ENCODE measurements at regions not wholly inside any gene's neighbourhood (a gene's known extent, or its start where the extent isn't known, plus 50 kb on each side); places are given as distances from the start of the nearest gene placed in this dataset.

DNA sequence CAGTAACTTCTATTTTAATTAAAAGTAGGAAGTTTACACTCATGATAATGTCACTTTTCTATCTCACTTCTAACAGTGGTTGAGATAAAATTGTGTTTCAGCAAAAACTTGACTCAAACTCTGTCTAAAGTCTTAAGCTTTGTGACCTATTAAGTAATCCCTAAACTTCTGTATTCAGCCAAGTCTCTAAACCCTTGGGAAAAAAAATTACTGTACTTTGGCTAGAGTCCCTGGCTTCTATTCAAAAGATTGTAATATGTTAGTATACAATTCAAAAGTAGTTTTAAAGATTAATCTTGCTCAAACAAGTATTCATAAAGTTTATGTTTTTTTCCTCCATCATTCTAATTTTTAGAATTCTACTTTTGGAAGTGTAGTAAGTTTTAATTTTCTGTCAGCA is 1248.8 kb downstream of the UQCRFS1 start:
- in situ Hi-C loops (cut with MboI): loop anchor here (25.0 kb wide), 1 partner anchor 748 kb away; no protein-coding TSS in a partner anchor
- no peaks in the 10 kb centered on the region for H3K9me3 ChIP-seq (replicated peaks; ENCODE audit: control insufficient read depth, insufficient read depth, low read length)
- BruUV-seq (replicated peaks): no TSS peak
- CTCF ChIA-PET: interaction anchor here (0.7 to 2.0 kb wide), 5 partner anchors 10 to 253 kb away, joined by 3 to 9 read pairs (median 3); no protein-coding TSS in a partner anchor
- FAIRE-seq (no peak), DNase-seq (ENCODE audit: low read depth, low spot score) (no peak), ATAC-seq (no peak)
- H3K36me3 ChIP-seq (ENCODE audit: control insufficient read depth in 2 of 2, insufficient read depth in 2 of 2, low read length in 1 of 2): no peaks in the 10 kb centered on the region
- no peak overlapping the region for H3K9ac ChIP-seq (ENCODE audit: control insufficient read depth, insufficient read depth, low read length)
- H4K20me1 ChIP-seq (ENCODE audit: control insufficient read depth, insufficient read depth): no peaks in the 10 kb centered on the region
- H3K27me3 ChIP-seq (replicated peaks in 1 of 2; ENCODE audit: control insufficient read depth in 2 of 2, insufficient read depth in 2 of 2, low read length in 1 of 2): no peaks in the 10 kb centered on the region
- H3K4me1 ChIP-seq (ENCODE audit: control insufficient read depth, insufficient read depth, low read length): no peaks in the 10 kb centered on the region
- SMC1A ChIA-PET (ENCODE audit: uncharacterized antibody, unreplicated experiment): interaction anchor here (1.2 to 1.6 kb wide), 2 partner anchors 12 to 358 kb away, joined by 3 to 4 read pairs; no protein-coding TSS in a partner anchor
- intact Hi-C loops (cut with micrococcal nuclease; ENCODE audit: unreplicated experiment): loop anchor here (10.0 kb wide), 1 partner anchor 751 kb away; no protein-coding TSS in a partner anchor
- H3K79me2 ChIP-seq (ENCODE audit: control insufficient read depth, insufficient read depth, low read length): no peaks in the 10 kb centered on the region
- H3K4me3 ChIP-seq: no peak overlapping the region
- H2AFZ ChIP-seq (ENCODE audit: control insufficient read depth, low read depth, low read length): no peak overlapping the region
- H3K27ac ChIP-seq (ENCODE audit: control insufficient read depth, insufficient read depth): no peak overlapping the region
- no peak overlapping the region for H3K4me2 ChIP-seq (ENCODE audit: control insufficient read depth, insufficient read depth)
- TF ChIP-seq GABPA (IDR thresholded peaks at IDR 0.05; ENCODE audit: low read depth) (no peak), CHD1 (IDR thresholded peaks at IDR 0.05; ENCODE audit: low read depth, low read length) (no peak), ASH2L (IDR thresholded peaks at IDR 0.05; ENCODE audit: borderline replicate concordance, low read depth) (no peak), SKIL (IDR thresholded peaks at IDR 0.05; ENCODE audit: low read depth, poor library complexity, severe bottlenecking) (no peak), EP300 (IDR thresholded peaks at IDR 0.05; ENCODE audit: borderline replicate concordance in 1 of 2, control insufficient read depth in 1 of 2, low read depth in 2 of 2, low read length in 2 of 2) (no peak)
- RAD21 ChIA-PET (ENCODE audit: unreplicated experiment): no interaction called here
- POLR2A ChIA-PET: no interaction called here
